ENCODE measurements at regions not wholly inside any gene's neighbourhood (a gene's known extent, or its start where the extent isn't known, plus 50 kb on each side); places are given as distances from the start of the nearest gene placed in this dataset.
"Not testable (repeated sequence)": the region's sequence is repeated elsewhere in the genome, so short reads cannot be mapped to it uniquely, and the experiment has no call there.

DNA sequence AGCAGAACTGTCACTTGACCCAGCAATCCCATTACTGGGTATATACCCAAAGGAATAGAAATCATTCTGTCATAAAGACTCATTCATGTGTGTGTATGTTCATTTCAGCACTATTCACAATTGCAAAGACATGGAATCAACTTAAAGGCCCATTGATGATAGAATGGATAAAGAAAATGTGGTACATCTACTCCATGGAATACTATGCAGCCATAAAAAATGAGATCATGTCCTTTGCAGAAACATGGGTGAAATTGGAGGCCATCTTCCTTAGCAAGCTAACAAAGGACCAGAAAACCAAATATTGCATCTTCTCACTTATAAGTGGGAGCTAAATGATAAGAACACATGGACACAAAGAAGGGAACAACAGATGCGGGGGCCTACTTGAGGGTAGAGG lies 422.5 kb downstream of the HS3ST3B1 start:
- not testable (repeated sequence) for DNase-seq

DNA sequence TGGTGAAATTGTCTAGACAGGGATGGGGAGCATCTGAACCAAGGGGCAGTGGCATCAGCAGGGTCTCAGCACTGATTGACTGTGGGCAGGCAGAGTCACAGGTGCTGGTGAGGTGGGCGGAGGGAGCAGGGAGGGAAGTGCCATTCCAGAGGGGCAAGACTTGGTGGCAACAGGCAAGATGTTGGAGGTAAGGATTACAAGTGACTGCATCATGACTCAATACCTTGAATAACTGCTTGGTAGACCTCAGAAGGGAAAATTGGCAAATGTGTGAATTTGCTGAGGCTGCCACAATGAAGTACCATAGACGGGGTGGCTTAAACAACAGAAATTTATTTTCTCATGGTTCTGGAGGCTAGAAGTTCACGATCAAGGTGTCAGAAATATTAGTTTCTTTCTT lies 419.1 kb downstream of the HS3ST3B1 start:
- DNase-seq: no peak

DNA sequence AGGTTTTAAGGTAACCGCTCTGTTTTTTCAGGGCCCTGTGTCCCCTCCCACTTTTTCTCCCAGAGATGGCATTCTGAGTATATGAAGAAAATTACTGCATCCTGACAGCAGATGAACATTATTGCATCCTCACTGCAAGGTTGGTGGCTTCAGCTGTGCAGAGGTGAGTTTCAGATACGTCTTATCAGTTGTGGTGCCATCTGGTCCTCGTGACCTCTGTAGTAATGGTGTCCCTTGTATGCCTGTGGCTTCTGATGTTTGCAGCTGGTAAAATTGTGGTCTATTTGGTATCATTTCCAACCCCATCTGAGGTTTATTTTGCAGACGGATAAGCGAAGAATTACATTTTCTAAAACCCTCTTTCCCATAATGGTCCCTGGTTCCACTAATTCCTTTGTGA lies 417.0 kb downstream of the HS3ST3B1 start:
- no peak for DNase-seq

DNA sequence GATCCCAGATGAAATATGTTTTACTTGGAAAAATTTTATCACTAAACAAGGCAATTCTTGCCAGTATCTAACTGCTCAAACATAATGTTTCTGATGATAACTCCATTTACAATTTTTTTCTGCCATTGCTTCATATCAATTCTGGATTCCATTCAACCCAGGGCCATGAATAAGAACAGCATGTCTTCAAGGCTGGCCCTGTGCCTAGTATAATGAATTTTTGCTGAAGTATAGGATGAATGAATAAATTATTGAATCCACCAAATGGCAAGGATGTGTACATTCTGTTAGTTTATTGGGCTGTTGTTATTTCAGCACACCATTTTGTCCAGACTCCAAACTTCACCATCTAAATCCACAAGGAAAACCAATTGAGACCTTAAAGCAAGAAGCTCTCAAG lies 414.7 kb downstream of the HS3ST3B1 start:
- no peak for DNase-seq

DNA sequence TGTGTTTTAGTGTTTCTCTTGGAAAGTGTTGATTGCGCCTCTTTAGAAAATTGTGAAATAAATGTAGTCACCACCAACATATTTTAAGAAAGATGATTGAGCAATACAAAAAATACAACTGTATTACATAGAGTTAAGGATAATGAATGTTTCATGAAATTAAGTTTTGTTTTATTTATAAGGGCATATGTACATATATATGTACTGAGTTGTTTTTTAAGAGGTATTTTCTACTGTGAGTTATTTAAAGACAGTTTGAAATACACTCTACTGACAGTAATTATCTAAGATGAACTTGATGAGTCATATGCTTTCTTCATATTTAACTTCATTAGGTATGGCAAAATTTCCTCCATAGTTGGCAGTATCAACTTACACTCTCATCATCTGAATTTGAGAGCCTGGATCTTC lies 411.7 kb downstream of the HS3ST3B1 start:
- DNase-seq: no peak

DNA sequence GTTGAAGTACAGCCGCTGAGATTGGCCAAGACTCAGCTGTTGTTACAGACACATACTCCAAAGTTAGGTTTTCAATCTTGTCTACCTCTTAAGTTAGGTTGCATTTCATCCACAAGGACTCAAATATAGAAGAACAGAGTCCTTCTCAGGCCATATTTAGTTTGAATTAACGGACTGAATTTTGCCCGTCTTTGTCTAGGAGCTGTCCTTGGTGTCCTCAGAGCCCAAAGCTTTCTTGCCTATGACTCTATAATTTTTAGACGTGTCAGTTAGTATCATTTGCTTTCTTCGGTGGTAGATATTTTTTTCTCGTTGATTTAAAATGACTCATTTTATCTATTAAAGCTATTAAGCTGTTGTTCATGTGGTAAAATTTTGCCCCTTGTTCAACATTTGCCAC lies 403.2 kb downstream of the HS3ST3B1 start:
- DNase-seq: no peak

DNA sequence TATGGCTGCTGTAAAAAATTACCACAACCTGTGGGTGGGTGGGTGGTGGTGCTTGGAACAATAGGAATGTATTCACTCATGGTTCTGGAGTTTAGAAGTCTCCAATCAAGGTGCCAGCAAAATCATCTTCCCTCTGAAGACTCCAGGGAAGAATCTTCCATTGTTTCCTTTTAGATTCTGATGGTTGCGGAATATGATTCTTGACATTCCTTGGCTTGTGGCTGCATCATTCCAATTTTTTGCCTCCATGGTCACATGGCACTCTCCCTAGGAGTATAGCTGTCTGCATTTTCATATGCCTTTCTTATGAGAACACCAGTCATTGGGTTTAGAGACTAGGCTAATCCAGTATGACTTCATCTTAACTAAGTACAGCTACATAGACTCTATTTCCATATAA lies 401.0 kb downstream of the HS3ST3B1 start:
- DNase-seq: no peak

DNA sequence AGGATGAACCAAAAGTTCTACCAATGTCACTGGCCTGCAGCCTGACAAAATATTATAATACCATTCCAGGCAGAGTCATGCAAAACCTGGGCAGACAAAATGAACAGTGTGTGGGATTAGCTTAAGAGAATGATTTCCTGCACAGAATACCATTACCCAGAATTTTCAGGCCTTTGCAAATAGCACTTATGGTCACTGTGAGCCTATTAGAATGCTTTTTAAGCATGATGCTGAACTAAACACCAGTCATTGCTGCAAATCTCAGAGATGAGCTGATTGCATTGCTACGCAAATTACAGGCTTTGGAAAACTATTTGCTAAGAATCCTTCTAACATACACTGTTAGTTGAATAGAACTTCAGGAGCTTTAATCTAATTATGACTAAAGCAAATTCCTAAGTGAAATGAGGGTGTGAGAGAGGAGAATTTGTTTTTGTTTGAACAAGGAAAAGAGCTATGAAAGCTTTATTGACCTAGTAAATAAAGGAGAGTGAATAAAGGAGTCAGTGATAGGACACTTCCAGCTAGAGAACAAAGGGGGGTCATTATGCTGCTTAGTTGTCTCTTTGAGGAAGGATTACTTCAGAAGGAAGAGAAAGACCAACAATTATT lies 398.8 kb downstream of the HS3ST3B1 start:
- no peak for DNase-seq

DNA sequence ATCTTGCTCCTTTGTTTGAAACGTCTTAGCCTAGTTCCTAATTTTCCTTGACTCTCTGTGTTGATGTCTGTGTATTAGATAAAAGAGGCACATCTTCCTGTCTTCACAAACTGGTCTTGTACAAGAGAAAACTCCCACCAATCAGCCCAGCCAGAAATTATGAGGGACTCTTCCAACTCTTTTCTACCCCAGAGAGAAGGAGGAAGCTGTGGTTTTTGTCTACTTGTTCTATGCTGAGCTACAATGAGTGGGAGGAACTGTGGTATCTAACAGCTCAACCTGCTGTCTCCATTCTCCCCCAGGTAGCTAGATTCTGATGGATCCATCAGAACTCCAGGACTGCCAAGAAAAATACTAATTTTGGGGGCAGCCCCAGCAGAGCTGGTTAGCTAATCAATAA lies 392.5 kb downstream of the HS3ST3B1 start:
- DNase-seq: no peak

DNA sequence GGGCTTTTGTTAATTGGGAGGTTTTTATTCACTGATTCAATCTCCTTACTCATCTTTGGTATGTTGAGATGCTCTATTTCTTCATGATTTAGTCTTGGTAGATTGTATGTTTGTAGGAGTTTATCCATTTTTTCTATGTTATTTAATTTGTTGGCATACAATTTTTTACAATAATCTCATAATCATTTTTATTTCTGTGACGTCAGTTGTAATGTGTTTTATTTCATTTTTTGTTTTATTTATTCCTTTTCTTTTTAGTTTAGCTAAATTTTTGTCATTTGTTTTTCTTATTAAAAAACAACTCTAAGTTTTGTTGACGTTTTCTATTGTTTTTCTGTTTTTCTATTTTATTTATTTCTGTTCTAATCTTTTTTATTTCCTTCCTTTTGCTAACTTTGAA lies 389.8 kb downstream of the HS3ST3B1 start:
- DNase-seq: no peak

DNA sequence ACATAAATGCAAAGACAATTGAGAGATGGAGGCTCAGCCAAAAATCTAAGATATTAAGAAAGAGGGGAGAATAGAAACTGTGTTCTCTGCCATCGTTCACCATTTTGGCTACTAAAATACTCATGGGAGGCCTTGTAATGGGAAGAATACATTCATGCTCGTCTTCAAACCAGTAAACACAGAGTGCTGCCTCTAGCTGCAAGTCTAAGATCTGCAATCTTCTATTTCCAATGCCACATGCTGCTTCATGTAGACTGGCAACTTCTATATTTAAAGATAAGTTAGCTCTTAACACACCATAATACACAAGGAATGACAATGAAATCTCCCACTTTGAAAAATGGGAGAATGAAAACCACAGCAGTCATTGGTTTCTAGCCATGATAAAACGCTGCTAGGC lies 387.3 kb downstream of the HS3ST3B1 start:
- DNase-seq: no peak

DNA sequence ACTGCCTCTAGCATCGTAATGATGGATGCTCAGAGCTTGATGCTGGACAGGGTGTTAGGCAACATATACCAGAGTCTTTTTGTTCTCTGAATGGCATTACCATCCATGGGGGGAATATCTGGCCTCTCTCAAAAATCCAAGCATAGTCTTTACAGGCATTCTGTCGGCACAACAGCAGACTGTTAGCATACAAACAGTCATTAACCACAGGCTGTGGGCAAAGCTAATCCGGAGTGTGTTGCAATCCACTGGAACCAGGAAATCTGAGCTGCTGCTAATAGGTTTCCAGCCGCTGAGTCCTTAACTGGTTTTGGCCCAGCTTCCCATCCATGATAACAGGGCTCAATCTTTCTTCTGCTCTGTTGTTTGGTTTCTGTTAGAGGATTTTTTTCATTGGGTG lies 371.9 kb downstream of the HS3ST3B1 start:
- DNase-seq: peak; percentile 19

DNA sequence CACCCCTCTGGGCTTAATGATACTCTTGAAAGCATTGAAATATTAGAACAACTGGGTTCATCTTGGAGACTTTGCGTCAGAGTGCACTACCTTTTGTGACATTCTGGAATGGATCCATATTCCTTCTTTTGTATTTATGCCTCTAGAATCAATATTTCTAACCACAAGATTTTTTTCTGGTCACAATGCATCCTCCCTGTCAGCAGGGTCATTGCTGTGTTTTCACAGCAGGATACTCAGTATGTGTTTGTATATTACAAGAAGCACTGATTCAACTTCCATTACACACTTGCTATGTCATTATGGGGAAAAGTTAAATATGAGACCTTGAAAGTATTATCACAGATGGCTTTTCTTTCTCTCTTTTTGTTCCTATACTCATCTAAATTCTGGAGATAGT lies 370.0 kb downstream of the HS3ST3B1 start:
- DNase-seq: no peak

DNA sequence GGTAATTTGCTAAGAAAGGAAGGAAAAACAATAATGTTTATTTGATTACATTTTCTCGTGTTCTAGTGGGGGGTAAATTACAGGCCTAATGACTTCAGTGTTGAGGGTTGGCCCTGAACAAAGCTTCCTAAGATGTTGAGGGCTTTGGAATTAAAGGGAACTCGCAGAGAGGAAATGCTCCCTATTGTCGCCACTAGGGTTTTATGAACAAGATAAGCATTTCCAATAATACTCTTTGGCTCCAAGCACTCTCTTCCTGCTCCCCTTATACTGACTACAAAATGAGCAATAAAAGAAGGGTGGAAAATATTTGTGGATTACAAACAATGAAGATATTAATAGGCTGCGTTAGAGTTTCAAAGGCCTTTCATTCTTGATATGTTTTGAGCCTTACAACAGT lies 363.6 kb downstream of the HS3ST3B1 start:
- DNase-seq: no peak

DNA sequence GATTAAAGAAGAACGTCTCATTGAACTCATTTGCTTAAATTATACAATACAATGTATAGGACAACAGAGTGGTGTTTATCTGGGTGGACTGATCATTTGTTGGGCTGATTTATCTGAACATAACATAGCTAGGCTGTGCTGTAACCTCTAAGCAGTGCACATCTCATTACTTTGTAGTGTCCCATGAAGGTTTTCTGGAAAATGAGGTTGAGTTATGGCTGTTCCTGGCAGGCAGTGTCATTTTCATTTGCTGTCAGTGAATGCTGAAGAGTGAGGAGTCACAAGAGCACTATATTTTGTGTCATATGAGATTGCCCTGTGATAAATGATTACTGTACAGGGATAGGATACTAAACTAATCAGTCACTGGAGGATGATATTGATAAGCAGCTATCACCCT lies 340.2 kb downstream of the HS3ST3B1 start:
- DNase-seq: no peak

DNA sequence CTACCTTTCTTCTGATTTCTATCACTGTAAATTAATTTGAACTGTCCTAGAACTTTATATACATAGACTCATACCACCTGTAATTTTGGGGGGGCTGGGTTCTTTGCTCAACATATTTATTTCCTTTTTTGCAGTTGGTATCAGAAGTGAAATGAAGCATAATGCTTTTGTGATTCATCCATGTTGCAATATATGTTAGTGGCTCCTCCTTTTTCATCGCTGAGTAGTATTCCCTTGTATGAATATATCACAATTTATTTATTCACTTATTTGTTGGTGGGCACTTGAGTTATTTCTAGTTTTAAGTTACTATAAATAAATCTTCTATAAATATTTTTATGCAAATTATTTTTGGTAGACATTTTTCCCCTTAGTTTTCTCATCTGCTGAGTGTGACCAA lies 336.4 kb downstream of the HS3ST3B1 start:
- no peak for DNase-seq

DNA sequence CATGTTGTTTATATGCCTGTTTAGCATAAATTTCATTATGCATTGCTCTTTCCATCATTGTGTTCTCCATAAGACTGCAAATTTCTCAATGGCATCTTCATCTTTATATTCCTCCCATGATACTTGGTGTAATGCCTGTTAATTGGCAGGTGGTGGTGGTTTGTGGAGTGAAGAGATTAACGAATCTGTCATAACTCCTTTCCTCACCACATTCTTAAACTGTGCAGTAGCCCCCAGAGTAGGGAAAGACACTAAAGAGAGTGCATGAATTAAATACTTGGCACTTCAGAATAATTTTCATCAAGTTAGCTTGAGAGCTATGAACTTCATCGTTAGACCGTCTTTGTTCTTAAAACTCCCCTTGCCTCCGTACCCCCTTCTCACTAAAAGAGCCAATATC lies 329.7 kb downstream of the HS3ST3B1 start:
- no peak for DNase-seq

DNA sequence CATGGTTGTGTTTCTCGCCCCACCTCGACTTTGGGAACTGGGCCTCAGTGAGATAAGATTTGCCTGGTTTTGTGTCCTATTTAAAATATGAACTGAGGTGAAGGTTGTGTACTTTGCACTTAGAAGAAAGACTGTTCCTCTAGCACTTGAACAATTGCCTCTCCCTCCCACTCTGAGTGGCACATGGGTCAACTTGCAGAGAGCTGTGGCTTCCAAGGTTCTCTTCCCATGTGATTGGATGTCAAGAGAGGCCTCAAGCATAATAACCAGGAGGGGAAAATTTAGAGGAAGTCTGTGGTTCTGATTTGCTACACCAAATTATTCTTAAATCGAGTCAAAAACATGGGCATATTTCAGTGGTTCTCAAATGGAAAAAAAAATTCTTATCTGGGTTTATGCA lies 329.2 kb downstream of the HS3ST3B1 start:
- no peak for DNase-seq

DNA sequence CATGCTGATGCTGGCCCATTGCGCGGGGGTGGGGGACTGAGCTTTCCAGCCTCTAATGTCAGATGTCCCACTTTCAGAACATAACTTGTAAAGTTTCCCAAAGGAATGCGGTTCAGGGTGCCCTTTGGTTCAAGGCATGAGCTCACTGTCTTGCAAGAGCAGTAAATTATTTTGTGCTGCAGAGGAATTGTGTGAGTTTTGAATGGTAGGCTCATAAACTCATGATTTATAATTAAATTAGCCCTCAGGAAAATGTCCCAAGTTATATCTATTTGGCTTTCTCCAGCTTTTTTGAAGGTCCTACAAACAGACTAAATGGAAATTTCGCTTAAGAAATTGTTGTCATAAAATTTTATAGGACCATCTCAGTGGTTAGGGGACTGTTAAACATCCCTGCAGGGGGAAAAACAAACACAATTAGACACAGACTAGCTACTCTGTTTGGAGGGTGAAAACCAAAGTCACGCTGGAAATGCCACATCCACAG lies 321.8 kb downstream of the HS3ST3B1 start:
- no peak for DNase-seq

DNA sequence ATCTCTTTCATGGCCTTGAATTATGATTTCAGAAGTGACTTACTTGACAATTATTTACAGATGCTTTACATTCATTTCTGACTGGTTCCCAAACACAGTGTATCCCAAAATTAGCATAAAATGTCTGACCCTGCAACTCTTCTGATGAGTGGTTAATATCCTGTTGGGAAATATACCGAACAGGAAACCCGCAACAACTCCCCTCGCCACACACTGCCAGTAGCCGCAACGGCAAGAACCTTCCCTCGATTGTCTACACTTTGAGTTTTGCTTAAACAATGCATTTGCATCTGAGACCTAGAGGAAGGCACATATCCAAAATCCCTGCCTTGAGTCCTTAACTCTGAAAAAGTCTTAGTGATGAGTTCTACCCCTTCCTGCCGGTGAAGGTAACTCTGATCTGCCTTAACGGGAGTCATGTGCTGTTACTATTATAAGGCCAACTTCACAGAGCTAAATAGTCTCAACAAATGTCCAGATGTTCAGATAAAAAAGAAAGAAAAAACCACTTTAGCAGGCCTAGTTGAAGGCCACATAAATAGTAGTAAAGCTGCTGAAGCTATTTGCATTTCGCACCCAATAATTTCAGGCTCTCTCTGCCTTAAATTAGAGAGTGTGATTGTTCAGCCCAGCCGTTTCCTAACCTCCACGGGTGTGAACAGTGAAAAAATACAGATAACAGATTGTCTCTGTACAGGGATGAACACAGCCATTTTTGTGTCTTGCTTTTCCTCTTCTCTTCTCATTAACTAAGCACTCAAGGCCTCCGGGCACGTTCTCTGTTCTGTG lies 321.1 kb downstream of the HS3ST3B1 start:
- DNase-seq: no peak

DNA sequence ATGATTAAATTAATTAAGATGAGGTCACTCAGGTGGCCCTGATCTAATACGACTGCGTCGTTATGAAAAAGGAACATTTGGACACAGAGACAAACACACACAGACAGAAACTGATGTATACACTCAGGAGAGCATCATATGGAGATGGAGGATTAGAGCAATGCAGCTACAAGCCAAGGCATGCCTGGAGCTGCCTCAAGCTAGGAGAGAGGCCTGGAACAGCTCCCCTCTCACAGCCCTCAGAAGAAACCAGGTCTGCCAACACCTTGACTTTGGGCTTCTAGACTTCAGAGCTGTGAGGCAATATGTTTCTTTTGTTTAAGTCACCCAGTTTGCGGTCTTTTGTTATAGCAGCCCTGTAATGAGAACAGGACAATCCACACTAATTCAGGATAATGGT lies 318.9 kb downstream of the HS3ST3B1 start:
- no peak for DNase-seq

DNA sequence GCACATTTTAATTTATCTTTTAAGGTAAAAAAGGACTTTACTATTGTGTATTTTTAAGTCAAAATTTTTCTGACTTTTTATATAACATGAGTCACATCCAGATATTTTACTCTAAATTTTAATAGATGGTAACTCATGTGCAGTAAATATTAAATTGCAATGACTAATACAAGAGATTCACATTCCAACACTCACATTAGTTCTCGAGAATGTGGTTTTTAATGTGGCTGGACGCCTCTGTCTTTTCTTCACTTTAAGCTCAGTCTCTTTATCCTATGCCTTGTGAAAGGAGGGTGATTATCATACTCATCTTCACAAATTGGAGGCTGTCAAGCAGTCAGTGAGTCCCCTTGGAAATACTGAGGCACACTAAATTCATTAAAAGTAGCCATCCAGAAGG lies 315.6 kb downstream of the HS3ST3B1 start:
- DNase-seq: no peak

DNA sequence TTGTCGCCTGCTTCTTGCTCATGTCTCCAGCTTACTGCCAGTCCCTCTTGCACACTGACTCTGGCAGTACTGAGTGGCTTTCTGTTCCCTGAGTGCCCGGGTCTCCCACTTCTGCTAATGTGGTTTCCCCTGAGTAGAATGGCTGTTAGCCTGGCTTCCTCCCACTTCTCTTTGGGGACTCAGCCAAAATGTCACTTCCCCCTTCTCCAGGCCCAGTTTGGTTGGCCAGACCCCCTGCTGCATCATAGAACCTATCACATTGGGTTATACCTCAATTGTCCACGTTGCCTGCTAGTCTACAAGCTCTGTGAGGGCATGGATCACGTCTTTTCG lies 304.4 kb downstream of the HS3ST3B1 start:
- DNase-seq: no peak

DNA sequence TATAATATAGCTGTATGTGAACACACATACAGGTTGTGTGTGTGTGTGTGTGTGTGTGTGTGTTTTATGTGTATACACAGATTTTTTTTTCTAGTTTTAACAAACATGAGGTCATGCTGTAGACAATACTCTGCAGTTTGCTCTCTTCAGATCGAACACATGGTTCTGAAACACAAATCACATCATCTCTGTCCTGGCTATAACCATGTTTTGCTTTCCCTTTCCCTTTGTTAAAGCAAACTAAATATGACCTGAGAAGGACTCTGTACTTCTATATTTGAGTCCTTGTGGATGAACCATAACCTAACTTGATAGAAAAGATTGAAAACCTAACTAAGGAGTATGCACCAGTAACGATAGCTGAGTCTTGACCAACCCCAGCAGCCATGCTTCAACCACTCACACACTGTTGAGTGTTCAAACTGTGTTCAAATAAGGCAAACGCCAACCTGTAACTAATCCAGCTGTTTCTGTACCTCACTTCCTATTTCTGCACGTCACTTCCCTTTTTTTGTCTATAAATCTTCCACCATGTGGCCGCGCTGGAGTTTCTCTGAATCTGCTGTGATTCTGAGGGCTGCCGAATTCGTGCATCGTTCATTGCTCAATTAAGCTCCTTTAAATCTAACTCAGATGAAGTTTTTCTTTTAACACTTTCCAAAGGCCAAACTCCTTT lies 303.8 kb downstream of the HS3ST3B1 start:
- no peak for DNase-seq

All from right hindlimb (tissue), 1 donor.